Right ventricle myocardium inferior (tissue), 1 donor: ENCODE measurements at regions not wholly inside any gene's neighbourhood (a gene's known extent, or its start where the extent isn't known, plus 50 kb on each side); places are given as distances from the start of the nearest gene placed in this dataset.
A peak's percentile ranks its signal among the peaks of the same experiment; 100 is the strongest.

Experiments used
- ATAC-seq: fragments of 200-7000 bp; cut with Tn5 transposase; one replicate; pipeline ENCODE4 v1.9.1; 2020; ENCODE audit warnings: mild to moderate bottlenecking, moderate library complexity
- DNase-seq: peaks from one replicate; pipeline ENCODE4 v3.0.0; 2021; ENCODE audit errors: missing footprints
- intact Hi-C: fragments of 100-400 bp; cut with DNase I; formaldehyde crosslinking; loops from one replicate; pipeline ENCODE4 v1.11.0; 2022
- donor health status: DM: no; HTN: yes; CAD: no; lungs with severe emphysema.

DNA sequence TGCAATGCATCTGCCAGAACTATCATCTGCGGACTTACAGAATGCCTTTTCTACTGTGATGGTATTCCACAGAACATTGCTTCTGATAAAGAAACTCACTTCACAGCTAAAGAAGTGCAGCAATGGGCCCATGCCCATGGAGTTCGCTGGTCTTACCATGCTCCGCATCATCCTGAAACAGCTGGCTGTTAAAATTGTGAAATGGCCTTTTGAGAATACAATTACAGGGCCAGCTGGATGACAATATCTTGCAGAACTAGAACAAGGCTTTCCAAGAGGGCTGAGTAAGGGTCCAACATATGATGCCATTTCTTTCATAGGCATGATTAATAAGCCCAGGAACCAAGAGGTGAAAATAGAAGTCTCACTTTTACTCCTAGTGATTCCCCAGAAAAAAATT lies 104.1 kb upstream of the ADCY1 start:
- DNase-seq (no peak), ATAC-seq (peak; percentile 59)
- intact Hi-C loops: no loop called here

DNA sequence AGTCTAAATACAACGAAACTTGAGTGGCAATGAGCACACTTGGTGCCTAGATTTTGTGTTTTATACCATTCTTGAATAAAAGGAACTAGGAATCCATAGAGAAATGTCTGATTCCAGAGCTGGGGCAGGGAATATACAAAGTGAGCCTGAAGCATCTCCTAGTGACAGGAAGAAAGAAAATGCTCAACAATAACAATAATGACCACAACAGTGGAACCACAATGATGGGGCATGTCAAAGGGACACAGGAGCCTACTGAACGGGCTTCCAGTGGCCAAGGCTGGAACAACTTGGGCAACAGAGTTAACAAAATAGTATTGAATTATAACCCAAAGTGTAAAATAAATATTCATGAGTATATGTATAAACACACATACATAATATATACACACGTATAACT lies 94.4 kb upstream of the ADCY1 start:
- ATAC-seq (no peak), DNase-seq (no peak)
- intact Hi-C loops: no loop called here

- DNase-seq (no peak), ATAC-seq (no peak)
- intact Hi-C loops: no loop called here
Observed at GRCh38 chr7:45482451-45482850, 91.7 kb upstream of the ADCY1 start.

- DNase-seq (no peak), ATAC-seq (no peak)
- intact Hi-C loops: no loop called here
Observed at GRCh38 chr7:45484094-45484493, 90.1 kb upstream of the ADCY1 start.

DNA sequence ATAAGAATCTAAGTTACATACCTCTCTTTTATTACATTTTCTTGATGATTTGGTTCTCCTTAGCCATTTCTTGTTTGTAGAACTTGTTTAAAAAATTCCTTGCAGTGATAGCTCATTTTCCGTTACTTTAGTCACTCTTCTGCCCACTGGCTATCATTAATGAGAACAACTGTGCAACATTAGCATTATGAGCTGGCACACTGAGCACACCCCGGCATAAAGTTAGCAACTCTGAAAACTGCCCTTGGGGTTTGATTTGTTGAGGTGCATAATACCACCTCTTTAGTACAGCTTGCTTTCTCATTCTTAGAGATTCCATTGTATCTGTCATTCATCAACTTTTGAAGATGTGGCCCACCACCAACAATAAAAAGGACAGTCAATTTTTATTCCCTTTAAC lies 87.6 kb upstream of the ADCY1 start:
- DNase-seq: no peak
- no peak for ATAC-seq
- intact Hi-C loops: no loop called here

DNA sequence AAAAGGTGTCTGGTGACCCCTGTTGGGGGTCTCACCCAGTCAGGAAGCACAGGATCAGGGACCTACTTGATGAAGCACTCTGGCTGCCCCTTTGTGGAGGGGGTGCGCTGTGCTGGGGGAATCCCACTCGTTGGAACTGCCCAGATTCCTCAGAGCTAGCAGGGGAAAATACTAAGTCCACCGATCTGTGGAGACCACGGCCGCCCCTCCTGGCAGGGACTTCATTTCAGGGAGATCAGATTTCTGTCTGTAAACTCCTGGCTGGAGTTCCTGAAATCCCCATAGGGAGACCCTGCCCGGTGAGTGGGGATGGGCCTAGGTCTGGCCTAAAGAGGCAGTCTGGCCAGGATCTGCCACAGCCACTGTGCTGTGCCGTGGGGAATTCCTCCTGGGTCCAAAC lies 79.3 kb upstream of the ADCY1 start:
- intact Hi-C loops: no loop called here
- ATAC-seq (no peak), DNase-seq (no peak)

- no peak for ATAC-seq
- intact Hi-C loops: no loop called here
- DNase-seq: no peak
Observed at GRCh38 chr7:45495618-45496017, 78.5 kb upstream of the ADCY1 start.

DNA sequence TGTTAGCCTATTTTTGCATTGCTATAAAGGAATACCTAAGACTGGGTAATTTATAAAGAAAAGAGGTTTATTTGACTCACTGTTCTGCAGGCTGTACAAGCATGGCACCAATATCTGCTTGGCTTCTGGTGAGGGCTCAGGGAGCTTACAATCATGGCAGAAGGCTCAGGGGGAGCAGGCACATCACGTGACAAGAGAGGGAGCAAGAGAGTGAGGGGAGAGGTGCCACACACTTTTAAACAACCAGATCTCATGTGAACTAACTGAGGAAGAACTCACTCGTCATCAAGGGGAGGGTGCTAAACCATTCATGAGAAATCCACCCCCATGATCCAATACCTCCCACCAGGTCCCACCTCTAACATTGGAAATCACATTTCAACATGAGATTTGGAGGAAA lies 73.9 kb upstream of the ADCY1 start:
- intact Hi-C loops: no loop called here
- ATAC-seq (no peak), DNase-seq (no peak)

DNA sequence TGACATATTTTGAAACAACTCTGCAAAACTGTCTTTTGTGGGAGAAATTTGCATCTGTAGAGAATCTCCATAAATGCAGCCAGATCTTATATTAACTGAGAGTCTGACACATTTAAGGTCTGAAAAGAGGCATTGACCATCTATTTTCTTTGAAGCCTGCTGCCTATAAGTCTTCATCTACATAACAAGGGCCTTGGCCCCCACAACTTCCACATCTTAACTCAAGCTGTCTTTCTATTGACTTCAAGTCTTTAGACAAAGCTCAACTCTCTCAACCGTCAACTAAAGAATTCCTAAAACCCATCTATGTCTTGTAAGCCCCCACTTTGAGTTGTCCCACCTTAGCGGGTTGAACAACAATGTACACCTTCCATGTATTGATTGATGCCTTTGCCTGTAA lies 72.4 kb upstream of the ADCY1 start:
- ATAC-seq: no peak
- intact Hi-C loops: no loop called here
- no peak for DNase-seq

DNA sequence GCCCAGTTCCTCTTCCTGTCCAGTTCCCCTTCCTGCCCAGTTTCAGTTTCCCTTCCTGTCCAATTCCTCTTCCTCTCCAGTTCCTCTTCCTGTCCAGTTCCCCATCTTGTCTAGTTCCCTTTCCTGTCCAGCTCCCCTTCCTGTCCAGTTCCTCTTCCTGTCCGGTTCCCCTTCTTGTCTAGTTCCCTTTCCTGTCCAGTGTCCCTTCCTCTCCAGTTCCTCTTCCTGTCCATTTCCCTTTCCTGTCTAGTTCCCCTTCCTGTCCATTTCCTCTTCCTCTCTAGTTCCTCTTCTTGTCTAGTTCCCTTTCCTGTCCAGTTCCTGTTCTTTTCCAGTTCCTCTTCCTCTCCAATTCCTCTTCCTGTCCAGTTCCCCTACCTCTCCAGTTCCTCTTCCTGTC lies 68.1 kb upstream of the ADCY1 start:
- intact Hi-C loops: no loop called here
- no peak for ATAC-seq
- DNase-seq: no peak

DNA sequence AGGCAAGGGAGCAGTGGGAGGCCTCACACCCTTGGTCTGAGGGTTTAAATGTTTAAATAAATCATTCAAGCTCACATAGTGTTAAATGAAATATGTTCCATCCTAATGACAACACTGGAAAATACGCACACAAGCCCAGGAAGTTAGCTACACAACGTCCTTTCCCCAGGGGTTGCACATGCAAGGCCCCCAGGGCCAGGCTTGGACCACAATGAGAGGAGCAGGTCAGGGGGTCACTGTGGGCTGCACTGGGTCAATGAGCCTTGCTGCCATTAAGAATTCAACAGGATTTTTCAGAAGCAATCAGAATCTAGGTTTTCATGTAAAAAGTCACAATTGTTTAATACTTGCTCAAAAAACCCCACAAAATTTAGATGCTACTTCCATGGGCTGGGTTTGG lies 64.9 kb upstream of the ADCY1 start:
- intact Hi-C loops: no loop called here
- no peak for DNase-seq
- no peak for ATAC-seq

DNA sequence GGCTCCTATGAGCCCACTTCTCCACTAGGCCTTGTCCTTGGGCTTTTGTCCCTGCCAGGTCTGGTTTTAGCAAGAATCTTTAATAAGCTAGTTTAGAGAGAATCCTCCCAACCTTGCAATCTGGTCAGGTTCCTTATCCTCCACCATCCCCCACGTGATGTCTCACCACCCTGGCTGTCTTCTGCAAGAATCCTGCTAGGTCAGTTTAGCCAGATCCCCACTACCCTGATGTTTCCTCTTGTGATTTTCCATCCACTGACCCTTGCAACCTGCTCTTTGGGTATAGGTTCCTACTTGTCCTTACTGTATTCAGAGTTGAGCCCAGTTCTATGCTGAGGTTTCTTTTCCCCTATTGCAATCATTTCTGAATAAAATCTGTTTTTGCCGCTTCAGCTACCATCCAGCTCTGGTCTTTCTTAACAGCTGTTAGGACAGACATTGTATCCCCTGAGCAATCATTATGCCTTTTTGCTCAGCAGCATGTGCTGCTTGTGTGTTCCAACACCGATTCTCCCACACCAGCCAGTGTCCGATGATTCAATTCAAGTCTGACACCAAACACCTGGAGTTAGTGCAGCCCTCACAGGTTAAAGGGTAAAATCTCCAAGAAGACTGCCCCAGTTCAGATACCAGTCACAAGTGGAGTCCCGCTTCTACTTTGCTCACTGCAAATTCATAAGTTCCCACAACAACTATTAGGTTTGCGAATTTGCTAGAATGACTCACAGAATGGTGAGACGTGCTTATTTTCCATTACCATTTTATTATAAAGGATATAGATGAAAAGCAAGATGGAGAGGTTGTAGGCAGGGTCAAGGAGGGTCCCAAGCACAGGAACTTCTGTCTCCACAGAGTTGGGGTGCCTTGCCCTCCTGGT lies 62.2 kb upstream of the ADCY1 start:
- intact Hi-C loops: no loop called here
- DNase-seq: no peak
- ATAC-seq: peak; percentile 37

GRCh38 chr7:45514944-45515343 lies 59.2 kb upstream of the ADCY1 start:
- ATAC-seq: no peak
- intact Hi-C loops: no loop called here
- DNase-seq: no peak

GRCh38 chr7:45515346-45515745 lies 58.8 kb upstream of the ADCY1 start:
- intact Hi-C loops: no loop called here
- DNase-seq (no peak), ATAC-seq (no peak)
